ENCODE measurements at regions not wholly inside any gene's neighbourhood (a gene's known extent, or its start where the extent isn't known, plus 50 kb on each side); places are given as distances from the start of the nearest gene placed in this dataset.
"Not testable (repeated sequence)": the region's sequence is repeated elsewhere in the genome, so short reads cannot be mapped to it uniquely, and the experiment has no call there.

GRCh38 chrX:115732530-115732929 lies 171.6 kb downstream of the PLS3 start:
- H3K56ac ChIP-seq (ENCODE audit: insufficient read length, low read depth, low read length); H4K5ac ChIP-seq (ENCODE audit: insufficient read length, low read depth, low read length); H2BK15ac ChIP-seq (ENCODE audit: low read depth, low read length): not testable (repeated sequence)

DNA sequence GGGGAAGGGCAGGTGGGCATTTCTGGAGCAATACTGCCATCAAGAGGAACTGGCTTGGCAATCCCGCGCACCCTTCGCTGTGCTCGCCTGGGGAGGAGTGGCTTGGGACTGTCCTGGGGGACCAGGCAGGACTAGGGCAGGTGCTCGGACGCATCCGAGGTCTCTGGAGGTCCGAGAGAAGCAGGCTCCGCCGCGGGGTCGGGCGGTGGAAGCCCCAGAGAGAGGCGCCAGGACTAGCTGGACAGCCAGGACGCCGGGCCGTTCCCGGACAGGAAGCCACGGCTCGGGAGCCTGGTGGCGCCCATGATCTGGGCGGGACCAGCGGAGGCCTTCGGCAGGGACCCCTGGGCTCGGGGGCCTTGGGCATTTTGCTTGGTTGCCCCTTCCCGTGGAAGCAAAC lies 174.3 kb downstream of the PLS3 start:
- not testable (repeated sequence) for H3K79me1 ChIP-seq (ENCODE audit: insufficient read depth, low read depth, low read length, poor library complexity, severe bottlenecking); H3K4me1 Mint-ChIP-seq; H4K20me1 ChIP-seq (ENCODE audit: control insufficient read depth, insufficient read depth, insufficient read length); H3T11ph ChIP-seq (ENCODE audit: low read length); H3K4me1 ChIP-seq (ENCODE audit: insufficient read depth, low read length); H3K23me2 ChIP-seq (ENCODE audit: insufficient read length, low read depth, low read length, poor library complexity, severe bottlenecking); H4K91ac ChIP-seq (ENCODE audit: insufficient read length, low read depth, low read length); H2BK120ac ChIP-seq (ENCODE audit: low read depth, low read length, poor library complexity, severe bottlenecking); H3K9me3 Mint-ChIP-seq; H3K36me3 Mint-ChIP-seq (ENCODE audit: insufficient read depth in 1 of 3, low read depth in 3 of 3); H3K56ac ChIP-seq (ENCODE audit: insufficient read length, low read depth, low read length); H3K27me3 ChIP-seq (ENCODE audit: insufficient read depth, low read length); H2AK5ac ChIP-seq (ENCODE audit: insufficient read length, low read length); H3K9me3 ChIP-seq (ENCODE audit: control insufficient read depth, low read depth, low read length); H3K27ac Mint-ChIP-seq; H3K9ac ChIP-seq (ENCODE audit: extremely low read depth, insufficient read length, low read length); H4K8ac ChIP-seq (replicated peaks; ENCODE audit: insufficient read length, low read depth, low read length); H3K23ac ChIP-seq (ENCODE audit: insufficient read length, low read depth, low read length); H3K27ac ChIP-seq (ENCODE audit: insufficient read length, low read depth, low read length); H2BK12ac ChIP-seq (ENCODE audit: insufficient read length, low read depth, low read length); H2BK20ac ChIP-seq (ENCODE audit: low read depth, low read length, poor library complexity, severe bottlenecking); H4K5ac ChIP-seq (ENCODE audit: insufficient read length, low read depth, low read length); H2AFZ ChIP-seq (ENCODE audit: low read length); H3K4ac ChIP-seq (ENCODE audit: low read depth, low read length); H3K18ac ChIP-seq (ENCODE audit: insufficient read length, low read depth, low read length); H3K79me2 ChIP-seq (ENCODE audit: insufficient read depth, low read length); H3K27me3 Mint-ChIP-seq (ENCODE audit: low read depth); DNase-seq; H2BK15ac ChIP-seq (ENCODE audit: low read depth, low read length); H3K4me3 Mint-ChIP-seq; H2BK5ac ChIP-seq (ENCODE audit: insufficient read length, low read length); H3K4me2 ChIP-seq (ENCODE audit: insufficient read depth, insufficient read length, low read length); H3K14ac ChIP-seq (ENCODE audit: insufficient read depth, low read length)
- WGBS (ENCODE audit: extremely low coverage, insufficient read length, low lambda C conversion rate): no CpG with 5 or more reads among the region's 26 CpGs

More at GRCh38 chrX:115732530-115732929, 171.6 kb downstream of the PLS3 start:
- not testable (repeated sequence) for H4K20me1 ChIP-seq (ENCODE audit: control insufficient read depth, insufficient read depth, insufficient read length); H3K9ac ChIP-seq (ENCODE audit: extremely low read depth, insufficient read length, low read length); H3K9me3 ChIP-seq (ENCODE audit: control insufficient read depth, low read depth, low read length); H3K4me3 Mint-ChIP-seq; H2AK5ac ChIP-seq (ENCODE audit: insufficient read length, low read length); H3K27ac ChIP-seq (ENCODE audit: insufficient read length, low read depth, low read length); H2BK12ac ChIP-seq (ENCODE audit: insufficient read length, low read depth, low read length); H3K27me3 ChIP-seq (ENCODE audit: insufficient read depth, low read length); H4K91ac ChIP-seq (ENCODE audit: insufficient read length, low read depth, low read length); DNase-seq; H3K4me1 Mint-ChIP-seq; H3K23me2 ChIP-seq (ENCODE audit: insufficient read length, low read depth, low read length, poor library complexity, severe bottlenecking); H3K23ac ChIP-seq (ENCODE audit: insufficient read length, low read depth, low read length); H2AFZ ChIP-seq (ENCODE audit: low read length); H3K18ac ChIP-seq (ENCODE audit: insufficient read length, low read depth, low read length); H3K27ac Mint-ChIP-seq; H2BK120ac ChIP-seq (ENCODE audit: low read depth, low read length, poor library complexity, severe bottlenecking); H3K4me1 ChIP-seq (ENCODE audit: insufficient read depth, low read length); H3K79me2 ChIP-seq (ENCODE audit: insufficient read depth, low read length); H3T11ph ChIP-seq (ENCODE audit: low read length); H3K79me1 ChIP-seq (ENCODE audit: insufficient read depth, low read depth, low read length, poor library complexity, severe bottlenecking); H3K36me3 Mint-ChIP-seq (ENCODE audit: insufficient read depth in 1 of 3, low read depth in 3 of 3); H3K14ac ChIP-seq (ENCODE audit: insufficient read depth, low read length); H2BK20ac ChIP-seq (ENCODE audit: low read depth, low read length, poor library complexity, severe bottlenecking); H3K4me2 ChIP-seq (ENCODE audit: insufficient read depth, insufficient read length, low read length); H3K27me3 Mint-ChIP-seq (ENCODE audit: low read depth); H2BK5ac ChIP-seq (ENCODE audit: insufficient read length, low read length); H4K8ac ChIP-seq (replicated peaks; ENCODE audit: insufficient read length, low read depth, low read length); H3K4ac ChIP-seq (ENCODE audit: low read depth, low read length); H3K9me3 Mint-ChIP-seq
- WGBS (ENCODE audit: extremely low coverage, insufficient read length, low lambda C conversion rate): no CpG with 5 or more reads among the region's 39 CpGs

Measured in H9 (cell line).